Left kidney (tissue), 1 donor: ENCODE measurements at regions not wholly inside any gene's neighbourhood (a gene's known extent, or its start where the extent isn't known, plus 50 kb on each side); places are given as distances from the start of the nearest gene placed in this dataset.
"Not testable (repeated sequence)": the region's sequence is repeated elsewhere in the genome, so short reads cannot be mapped to it uniquely, and the experiment has no call there.

Source experiments
- DNase-seq: peaks from one replicate; pipeline ENCODE4 v3.0.0-alpha.2; 2013

DNA sequence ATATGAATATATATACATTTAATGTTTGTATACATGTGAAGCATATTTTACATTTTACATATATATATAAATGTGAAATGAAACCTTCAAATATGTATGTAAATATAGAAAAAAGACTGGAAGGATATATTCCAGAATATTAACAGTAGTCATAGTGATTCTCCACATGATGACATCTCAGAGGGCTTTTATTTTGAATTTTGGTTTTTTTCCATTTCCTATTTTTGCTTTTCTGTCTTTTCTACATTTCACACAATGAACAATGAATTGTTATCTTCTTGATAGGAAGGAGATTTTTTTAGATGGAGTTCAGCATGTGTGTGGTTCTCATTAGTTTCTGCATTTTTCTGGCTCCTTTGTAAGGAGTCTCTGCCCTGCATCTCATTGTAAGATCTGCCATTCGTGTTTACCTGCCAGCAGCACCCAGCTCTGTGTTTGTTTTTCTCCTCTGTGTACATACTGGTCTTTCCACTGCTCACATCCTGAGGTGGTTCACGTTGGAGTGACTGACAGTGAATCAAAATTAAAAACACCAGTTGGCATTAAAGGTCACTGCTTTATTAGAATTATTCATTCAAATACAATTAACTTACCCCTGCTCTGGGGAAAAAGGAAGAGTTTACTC, 425.3 kb upstream of the MDFIC2 start:
- no peak for DNase-seq

DNA sequence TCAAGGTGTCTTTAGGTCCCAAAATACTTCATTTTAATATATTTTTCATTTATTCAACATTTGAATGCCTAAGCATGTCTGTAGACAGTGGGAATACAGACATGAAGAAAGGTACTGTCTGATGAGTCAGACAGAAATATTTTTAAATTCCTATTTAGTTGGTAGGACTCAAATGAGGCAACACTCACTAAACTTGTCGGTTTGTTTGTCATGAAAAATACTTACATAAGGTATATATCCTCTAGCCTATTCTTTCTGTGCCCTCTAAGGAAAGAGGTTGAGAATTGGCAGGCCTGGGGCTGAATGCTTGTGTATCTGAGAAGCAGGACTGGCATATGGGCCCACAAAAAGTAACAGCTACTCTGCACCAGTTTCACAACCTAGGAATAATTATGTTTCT, 423.6 kb upstream of the MDFIC2 start:
- DNase-seq = no peak

DNA sequence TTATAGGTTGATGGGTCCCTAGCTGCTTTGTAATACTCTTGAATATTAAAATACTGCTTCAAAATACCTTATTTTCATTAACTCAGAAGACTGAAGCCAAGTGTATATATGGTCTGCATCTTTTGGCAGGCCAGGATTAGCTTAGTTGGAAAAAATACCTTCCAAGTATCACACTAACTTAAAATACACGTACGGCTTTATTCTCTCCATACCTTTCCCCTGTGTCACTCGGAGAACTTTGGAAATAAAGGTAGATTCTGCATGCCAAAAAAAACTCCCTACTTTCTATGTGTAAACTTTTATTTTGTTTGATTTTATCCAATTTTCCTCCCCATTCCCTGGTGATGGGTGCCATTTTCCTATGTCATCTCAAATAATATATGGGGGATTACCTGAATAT, 422.3 kb upstream of the MDFIC2 start:
- no peak for DNase-seq

DNA sequence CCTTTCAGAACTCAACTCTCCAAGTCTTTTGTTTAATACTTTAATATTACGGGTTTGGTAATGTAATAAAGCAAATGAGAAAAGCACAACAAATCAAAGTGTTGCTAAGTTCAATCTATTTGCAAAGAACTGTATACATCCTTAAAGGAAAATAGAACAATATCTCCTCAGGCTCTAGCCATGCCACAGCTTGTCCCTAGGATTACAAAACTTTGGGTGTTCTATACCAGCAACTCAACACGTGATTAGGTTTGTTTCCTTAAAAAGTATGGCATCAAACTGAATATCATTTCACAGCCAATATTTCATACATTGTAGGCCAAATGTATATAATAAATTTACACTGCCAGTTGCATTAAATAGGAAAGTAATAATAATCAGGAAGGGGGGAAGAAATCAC, 418.6 kb upstream of the MDFIC2 start:
- no peak for DNase-seq

DNA sequence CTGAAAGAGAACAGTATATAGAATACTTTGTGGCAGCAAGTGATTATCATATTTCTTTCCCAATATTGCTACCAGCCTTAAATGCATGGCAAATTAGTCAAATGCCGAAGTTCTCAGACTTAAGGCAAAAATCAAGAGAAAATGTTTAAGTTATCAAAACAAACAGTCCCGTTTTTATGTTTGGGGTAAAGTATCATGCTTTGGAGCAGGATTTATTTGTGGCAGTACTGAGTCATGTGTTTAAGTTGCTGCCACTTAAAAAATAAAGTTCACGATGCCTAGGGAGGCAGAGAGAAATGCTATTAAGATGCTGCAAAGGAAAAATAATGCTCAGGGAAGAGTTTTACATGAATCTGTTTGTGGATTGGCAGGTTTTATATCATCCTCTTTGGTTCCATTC, 417.4 kb upstream of the MDFIC2 start:
- no peak for DNase-seq

DNA sequence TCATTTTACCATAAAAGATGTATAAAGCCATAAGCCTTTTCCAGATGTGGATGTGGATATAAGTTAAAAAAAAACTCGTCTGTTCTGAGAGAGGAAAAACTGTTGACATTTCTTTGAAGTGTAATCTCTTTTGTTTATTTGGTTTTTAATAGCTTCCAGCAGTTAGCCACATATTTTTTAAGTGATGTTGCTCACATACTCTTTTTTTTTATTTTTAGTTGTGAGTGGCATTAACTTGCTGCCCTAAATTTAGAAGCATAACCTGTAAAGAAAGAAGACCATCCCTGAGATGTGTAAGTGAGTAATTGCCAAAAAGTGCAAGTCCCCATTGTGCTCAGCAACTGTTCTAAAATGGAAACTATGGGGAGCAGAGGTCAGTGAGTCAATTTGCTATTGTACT, 415.9 kb upstream of the MDFIC2 start:
- no peak for DNase-seq

DNA sequence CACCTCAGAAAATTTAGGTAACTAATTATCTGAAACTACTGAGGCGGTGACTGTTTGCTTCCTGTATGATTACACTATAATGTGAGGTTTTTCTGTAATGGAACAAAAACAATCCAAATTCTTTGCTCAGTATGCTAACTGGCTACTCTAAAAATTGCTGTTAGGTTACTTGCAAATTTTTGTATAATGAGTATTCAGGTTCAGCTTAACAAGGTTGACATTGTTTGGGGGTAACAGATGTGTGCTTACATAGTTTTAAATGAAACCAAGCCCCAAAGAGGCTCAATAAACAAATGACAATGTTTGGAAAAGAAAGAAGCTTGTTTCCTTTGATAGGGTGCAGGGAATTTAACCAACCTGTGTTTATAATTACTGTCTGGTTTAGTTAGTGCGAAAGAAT, 414.5 kb upstream of the MDFIC2 start:
- no peak for DNase-seq

DNA sequence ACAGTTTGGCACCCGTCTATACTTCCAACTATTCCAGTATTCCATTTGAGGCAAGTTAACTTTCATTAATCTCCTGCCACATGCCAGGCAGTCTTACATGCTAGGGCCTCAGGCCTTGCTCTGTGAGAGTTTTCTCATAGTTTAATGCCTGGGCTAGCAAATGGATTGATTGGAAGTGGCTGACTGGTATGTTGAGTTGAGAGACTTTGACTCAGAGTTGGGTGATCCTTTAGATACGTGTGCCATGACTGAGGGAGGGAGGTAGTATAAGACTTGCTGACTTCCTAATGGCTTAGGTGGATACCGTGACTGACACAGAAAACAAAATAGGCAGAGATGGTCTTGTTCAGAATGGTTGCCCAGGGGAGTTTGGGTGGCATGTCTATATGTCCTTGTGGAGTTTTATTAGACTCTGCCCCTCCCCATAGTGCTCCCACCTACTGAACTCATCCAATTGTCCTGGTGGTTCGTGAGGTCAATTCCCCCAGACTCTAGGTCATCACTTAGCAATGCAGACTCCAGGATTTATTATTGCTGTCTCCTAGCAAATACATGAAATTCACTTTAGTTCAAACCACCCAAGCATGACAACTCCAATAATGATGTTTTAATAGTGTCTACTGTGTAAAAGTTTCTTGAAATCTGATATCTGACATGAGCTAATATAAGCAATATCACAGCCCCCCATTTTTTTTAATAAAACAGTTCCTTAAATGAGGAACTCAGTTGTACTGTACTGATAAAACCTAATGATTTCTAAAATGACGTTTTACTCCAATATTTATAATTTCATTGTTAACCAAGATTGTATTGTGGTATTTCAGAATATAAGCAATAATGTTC, 413.9 kb upstream of the MDFIC2 start:
- DNase-seq = no peak

DNA sequence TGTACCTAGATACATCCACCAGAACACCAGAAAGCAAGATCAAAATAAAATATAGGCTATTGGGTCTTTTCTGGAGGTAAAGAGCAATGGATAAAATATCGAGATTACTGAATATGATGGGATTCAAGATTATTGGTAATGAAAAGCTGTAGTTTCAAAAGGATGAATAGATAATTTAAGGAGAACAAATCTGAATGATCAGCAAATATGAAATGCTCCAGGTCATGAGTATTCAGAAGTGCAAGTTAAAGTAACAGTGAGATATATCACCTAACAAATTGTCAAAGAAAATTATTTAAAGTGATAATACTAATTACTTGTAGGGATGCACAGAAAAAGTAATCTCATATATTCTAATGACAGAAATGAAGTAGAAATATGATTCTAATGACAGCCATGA, 409.6 kb upstream of the MDFIC2 start:
- DNase-seq = no peak

DNA sequence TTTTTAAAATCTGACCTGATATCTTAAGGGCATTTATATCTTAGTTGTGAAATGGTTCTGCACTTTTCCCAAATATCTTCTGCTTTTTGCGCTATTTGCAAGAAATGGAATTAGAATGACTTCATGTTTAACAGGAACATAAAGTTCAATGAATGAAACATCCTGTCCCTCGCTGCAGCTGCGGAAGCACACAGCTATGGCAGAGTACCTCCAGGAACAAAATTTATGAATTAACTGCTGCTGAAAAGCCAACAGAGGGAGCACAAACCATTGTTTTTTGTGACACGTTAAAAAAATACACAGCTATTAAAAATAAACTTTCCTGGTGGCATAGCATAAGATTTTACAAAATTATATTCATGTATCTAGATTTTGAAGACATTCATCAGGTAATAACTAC, 404.4 kb upstream of the MDFIC2 start:
- no peak for DNase-seq

DNA sequence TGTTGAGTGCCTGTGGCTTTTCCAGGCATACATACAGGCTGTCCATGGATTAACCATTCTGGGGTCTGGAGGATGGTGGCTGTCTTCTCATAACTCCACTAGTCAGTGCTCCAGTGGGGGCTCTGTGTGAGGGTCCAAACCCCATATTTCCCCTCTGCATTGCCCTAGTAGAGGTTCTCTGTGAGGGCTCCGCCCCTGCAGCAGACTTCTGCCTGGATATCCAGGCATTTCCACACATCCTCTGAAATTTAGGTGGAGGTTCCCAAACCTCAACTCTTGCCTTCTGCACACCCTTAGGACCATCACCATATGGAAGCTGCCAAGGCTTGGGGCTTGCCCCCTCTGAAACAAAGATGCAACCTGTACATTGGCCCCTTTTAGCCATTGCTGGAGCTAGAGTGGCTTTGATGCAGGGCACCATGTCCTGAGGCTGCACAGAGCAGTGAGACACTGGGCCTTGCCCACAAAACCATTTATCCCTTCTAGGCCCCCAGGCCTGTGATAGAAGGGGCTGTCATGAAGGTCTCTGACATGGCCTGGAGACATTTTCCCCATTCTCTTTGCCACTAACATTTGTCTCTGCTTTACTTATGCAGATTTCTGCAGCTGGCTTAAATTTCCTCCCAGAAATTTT, 400.1 kb upstream of the MDFIC2 start:
- no peak for DNase-seq

DNA sequence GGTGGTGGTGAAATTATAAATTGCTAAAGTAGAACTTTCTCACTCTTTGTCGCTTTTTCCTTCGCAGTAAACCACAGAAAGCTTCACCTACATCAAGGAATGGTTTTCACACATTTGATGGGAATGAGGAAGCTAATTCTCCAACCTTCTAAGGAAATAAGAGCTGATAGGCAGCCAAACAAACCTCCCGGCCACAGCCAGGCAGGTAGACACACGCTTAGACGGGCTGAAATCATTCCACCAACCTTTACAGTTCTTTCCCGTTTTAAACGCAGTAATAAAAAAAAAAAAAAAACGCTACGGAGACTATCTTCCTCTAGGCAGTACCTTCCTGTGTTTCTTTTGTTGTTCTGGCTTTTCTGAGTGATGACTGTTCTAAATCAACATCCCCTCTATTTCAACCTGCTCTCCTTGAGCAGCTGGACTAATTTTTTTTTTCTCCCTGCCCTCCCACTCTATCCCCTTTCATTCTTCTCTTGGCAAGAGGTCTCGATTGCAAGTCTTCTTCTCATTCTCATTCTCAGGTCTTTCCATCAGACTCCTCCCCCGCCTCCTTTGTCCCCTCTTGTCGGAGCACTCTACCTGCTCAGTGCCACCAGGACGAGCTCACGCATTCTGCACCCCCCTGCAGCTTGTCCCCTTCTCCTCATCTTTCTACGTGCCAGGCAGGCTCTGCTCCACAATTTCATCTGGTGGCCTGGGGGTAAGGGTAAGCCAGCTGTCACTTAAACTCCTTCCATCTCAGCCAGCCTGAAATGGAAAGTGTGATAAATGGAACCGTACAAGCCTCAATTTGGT, 391.1 kb upstream of the MDFIC2 start:
- DNase-seq = no peak

DNA sequence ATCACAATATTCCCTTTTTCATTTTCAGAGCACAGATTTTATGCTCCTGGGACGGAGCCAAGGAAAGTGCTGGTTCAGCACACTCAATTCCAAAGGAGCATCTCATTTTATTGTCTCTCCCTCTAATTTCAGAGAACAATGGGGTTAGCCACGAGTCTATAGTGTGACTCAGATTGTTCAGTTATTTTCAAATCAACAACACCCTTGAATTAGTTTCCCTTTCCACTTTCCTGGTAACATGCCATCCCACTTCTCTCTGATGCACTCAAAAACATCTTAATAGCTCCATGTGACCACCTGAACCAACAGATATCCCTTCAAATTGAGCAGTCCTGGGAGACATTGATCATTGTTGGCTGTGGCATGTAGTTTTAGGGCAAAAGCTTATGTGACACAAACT, 389.7 kb upstream of the MDFIC2 start:
- DNase-seq = no peak

DNA sequence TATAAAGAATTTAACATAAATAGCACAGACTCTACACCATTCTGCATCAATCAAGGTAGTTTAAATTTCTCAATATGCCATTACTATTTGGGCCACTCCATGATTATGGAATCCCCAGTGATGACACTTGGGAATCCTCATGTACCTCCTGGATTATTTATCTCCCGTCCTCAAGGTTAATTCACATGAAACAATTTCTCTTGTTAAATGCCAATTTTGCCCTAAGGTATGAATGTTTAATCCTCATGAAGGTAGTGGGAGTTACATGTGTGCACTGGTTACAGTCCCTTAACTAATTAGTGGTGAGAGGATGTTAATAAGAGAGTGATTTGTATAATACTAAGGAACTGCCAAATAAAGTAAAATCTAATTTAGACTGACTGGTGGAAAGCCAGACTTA, 372.3 kb upstream of the MDFIC2 start:
- no peak for DNase-seq

DNA sequence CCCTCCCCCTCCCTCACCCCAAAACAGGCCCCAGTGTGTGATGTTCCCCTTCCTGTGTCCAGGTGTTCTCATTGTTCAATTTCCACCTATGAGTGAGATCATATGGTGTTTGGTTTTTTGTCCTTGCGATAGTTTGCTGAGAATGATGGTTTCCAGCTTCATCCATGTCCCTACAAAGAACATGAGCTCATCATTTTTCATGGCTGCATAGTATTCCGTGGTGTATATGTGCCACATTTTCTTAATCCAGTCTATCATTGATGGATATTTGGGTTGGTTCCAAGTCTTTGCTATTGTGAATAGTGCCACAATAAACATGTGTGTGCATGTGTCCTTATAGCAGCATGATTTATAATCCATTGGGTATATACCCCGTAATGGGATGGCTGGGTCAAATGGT, 363.4 kb upstream of the MDFIC2 start:
- not testable (repeated sequence) for DNase-seq

DNA sequence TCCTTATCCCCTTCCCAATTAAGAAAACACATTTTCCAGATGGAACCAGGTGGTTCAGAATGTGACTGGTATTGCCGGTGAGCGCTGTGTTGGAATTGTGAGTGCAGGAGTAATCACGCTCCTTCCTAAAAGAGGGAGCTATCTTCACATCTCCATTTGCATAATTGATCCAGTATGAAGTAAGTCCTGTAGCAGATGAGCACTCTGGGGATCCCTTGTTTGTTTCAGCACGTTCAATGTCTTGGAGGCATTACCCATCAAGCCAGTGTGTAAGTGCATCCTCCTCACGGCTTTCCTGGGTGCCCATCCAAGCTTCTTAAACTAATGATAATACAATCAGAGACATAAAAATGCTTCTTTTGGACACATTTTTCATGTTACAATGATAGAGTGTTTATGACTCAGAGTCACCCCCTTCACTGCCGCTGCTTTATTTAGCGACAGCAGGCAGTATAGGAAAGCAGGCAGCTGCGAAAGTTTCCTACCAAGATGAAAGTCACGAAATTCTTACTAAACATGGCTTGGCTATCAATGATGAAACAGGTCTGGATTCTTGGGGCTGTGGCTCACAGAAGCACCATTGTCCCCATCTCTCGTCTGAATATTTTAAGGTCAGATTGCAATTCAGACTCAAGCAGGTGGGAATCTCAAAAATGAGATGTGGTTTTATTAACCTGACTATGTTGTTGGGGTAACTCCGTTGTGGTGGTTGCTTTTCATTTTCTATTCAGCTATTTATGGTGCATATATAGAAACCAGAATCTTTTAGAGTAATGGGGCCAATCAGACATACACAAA, 346.3 kb upstream of the MDFIC2 start:
- DNase-seq = no peak

DNA sequence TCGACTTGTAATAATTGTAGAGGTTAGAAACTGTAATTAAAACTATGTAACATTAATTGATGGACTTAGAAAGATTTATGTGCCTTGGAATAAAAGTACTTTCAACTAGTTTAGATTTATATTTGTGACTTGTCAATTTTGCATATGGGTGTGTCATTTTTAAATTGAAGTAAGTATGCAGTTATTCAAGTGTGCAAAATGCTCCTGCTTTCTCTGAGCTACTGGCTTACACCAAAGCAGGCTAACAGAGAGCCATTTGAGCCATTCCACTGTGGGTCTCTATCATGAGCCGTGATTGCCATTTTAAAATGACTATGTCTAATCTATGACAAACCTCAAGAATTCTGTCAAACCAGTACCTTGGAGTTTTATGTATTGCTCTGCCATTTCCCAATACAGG, 345.0 kb upstream of the MDFIC2 start:
- no peak for DNase-seq

DNA sequence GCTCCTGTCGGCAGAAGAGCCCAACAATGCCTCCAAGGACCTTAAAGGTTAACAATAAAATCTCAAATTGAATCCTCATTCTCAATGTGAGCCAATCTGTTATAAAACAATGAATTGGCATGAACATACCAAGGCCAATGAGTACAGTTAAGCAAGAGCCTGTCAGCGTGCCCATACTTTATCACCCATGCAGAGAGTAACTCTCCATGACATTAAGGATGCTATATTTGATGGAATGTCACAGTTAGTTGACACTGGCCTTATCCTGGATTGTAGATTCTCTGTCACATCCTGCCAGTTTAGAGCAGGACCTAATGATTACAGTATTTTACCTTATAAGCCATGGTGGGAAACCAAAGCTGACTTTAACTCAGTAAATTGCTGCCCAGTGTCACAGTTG, 335.4 kb upstream of the MDFIC2 start:
- no peak for DNase-seq

DNA sequence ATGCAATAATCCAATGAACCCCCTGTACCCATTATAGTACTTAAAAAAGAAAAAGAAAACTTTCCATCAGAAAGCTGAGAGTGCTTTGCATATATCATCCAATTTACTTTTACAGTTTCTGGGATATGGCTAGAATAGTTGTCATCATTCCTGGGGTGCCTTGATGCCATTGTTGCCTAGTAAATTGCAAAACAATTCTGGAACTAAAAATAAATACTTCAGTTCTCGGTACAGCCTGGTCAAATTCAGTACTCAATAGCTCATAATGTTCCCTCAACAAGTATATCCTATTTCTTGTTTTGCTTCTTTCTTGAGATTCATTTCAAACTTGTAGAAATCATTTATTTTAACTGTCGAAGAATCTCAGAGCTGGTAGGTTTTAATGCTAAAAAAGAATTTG, 334.7 kb upstream of the MDFIC2 start:
- DNase-seq = no peak

DNA sequence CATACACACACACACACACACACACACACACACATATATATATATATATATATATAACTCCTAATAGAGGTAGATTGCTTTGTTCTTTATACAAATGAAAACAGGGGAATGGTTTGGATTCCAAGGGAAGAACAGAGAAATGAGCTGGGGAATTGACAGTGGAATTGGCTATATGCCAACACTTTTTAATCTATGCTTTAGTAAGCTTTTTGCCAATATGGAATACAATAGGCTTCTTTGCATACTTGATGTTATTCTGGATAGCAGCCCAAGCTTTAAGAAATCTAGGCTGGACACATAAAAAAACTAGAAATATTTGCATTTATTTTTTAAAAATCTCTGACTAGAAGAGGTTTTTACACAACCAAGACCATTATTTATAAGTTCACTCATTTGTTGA, 334.2 kb upstream of the MDFIC2 start:
- DNase-seq = no peak

DNA sequence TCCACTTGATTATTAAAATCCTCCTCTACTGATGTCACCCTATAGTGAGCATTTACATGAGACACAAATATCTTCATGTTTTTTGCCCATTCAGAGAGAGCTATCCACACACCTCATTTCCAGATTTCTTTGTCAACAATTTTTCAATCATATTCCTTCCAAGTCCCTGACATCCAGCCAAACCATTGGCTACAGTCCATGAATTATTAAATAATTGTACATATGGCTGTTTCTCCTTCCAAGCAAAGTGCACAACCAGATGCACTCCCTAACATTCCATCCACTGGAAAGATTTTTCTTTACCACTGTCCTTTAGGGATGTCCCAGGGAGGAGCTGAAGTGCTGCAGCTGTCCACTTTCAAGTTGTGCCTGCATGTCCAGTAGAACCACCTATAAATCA, 328.0 kb upstream of the MDFIC2 start:
- DNase-seq = no peak

DNA sequence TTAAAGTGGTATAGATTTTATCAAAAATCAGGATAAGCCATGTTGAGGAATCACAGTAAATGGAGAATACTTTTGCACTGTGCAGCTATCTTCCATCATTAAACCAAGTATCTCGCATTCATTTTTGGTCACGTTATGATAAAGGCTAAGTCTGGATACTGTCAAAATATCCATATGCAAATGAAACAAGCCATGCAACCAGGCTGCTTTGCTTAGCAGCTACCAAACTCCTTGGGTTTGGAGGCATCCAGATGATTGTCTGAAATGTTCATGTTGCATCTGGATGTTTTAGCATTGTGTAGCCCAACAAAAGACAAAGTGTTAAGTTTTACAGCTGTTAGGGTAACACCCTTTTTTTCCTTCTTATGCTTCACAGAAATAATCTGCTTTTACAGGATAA, 322.9 kb upstream of the MDFIC2 start:
- no peak for DNase-seq
